Right cardiac atrium (tissue), 5 donors: ENCODE measurements at regions not wholly inside any gene's neighbourhood (a gene's known extent, or its start where the extent isn't known, plus 50 kb on each side); places are given as distances from the start of the nearest gene placed in this dataset.
A peak's percentile ranks its signal among the peaks of the same experiment; 100 is the strongest.

Experiments used
- ATAC-seq, 2 donors: fragments of 200-7000 bp; cut with Tn5 transposase; one replicate each; pipeline versions ENCODE4 v1.8.0 to v1.9.1; 2020; ENCODE audit warnings: moderate library complexity in 2 of 2, mild to moderate bottlenecking in 1 of 2
- DNase-seq, 3 donors: peaks; one replicate each; pipeline ENCODE4 v3.0.0-alpha.2; 2020
- H3K27ac ChIP-seq: one replicate; pipeline ENCODE4 v1.5.1; 2013; ENCODE audit warnings: mild to moderate bottlenecking, low read length, control low read depth, moderate library complexity
- H3K27me3 ChIP-seq: one replicate; pipeline ENCODE4 v1.6.1; 2013; ENCODE audit not compliant: control insufficient read depth, insufficient read depth
- H3K4me1 ChIP-seq: one replicate; pipeline ENCODE4 v1.6.1; 2013; ENCODE audit warnings: low read length; ENCODE audit not compliant: control insufficient read depth, insufficient read depth
- H3K4me3 ChIP-seq: one replicate; pipeline ENCODE4 v1.5.1; 2013; ENCODE audit warnings: low read length, control low read depth
- H3K9me3 ChIP-seq: one replicate; pipeline ENCODE4 v1.6.1; 2013; ENCODE audit warnings: low read length; ENCODE audit not compliant: control insufficient read depth
- WGBS: extraction: QIAGEN DNeasy Blood & Tissue Kit; methylation state at CpG from one replicate; pipeline ENCODE4 v1.1.7; 2013; 5-methylcytosine and 5-hydroxymethylcytosine counted together
- intact Hi-C, 4 donors: fragments of 100-400 bp; cut with DNase I; formaldehyde crosslinking; loops; one replicate each; pipeline versions ENCODE4 v1.11.0 to v1.14.0; 2022 to 2023
- donor health status: healthy with polysubstance abuse.
- donor health status: DM: no; HTN: yes; CAD: no.
- donor health status: DM: no; HTN: no; CAD: no.
- donor health status: DM: no; HTN: yes; CAD: no; lungs with severe emphysema.
- donor health status: DM: yes; HTN: yes; CAD: no.

DNA sequence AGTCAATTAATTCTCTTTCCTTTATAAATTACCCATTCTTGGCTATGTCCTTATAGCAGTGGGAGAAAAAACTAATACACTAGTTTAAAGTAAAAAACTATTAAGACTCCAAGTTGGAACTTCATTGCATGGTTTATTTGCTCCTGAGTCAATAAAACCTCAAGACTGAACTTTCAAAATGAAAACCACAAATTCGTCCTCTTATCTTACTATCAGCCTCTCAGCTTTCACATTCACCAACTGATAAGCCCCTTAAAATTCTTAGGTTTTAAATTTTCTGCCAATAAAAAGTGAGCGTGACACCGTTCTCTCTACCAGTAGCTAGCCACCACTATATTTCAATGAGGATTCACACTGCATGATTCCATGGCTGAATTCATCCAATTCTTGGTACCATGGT, 346.4 kb upstream of the NPSR1 start:
- no peaks in the 10 kb centered on the region for H3K27me3 ChIP-seq
- no peaks in the 10 kb centered on the region for H3K4me1 ChIP-seq
- DNase-seq (no peak), ATAC-seq (no peak)
- no peaks in the 10 kb centered on the region for H3K9me3 ChIP-seq
- intact Hi-C loops = no loop called here
- WGBS = 66% methylated on average over 3 of the region's 3 CpGs
- H3K4me3 ChIP-seq = no peak overlapping the region
- H3K27ac ChIP-seq = no peak overlapping the region

DNA sequence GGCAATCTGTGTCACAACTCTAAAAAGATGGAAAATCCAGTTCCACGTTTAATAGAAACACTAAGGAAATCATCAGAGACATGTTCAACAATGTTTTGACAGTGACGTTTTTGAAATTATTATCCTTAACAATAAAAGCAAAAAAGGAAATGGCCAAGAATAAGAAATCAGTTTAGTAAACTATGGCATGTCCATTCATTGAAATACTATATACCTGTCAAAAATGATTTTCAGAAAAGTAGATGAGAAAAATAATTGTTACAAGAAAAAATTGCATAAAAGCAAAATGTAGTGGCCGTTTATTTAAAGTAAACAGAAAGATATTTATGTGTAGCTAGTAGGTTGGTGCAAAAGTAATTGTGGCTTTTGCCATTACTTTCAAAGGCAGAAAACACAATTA, 345.4 kb upstream of the NPSR1 start:
- ATAC-seq = no peak
- Histone ChIP-seq H3K9me3 (no peaks in the 10 kb centered on the region), H3K27ac (no peak overlapping the region), H3K4me3 (no peak overlapping the region), H3K27me3 (no peaks in the 10 kb centered on the region), H3K4me1 (no peaks in the 10 kb centered on the region)
- 88% methylated on average over 3 of the region's 3 CpGs for WGBS
- no peak for DNase-seq
- intact Hi-C loops = no loop called here

DNA sequence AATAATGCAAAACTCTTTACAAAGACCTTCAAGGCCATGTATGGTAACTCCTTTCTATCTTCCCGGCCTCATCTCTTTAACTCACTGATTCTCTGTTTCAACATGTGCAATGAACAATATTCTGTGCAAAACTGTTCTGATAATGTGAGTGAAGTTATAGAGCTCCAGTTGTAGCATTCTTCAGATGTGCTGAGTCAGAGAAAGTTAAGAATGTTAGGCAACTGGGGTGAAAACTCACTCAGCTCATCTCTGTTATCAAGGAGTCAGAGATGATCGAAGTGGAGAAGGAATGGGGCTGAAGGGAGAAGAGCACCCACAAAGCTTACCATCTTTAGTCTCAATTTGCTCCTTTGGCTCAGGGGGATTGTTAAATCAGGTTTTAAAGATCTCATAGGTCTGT, 344.7 kb upstream of the NPSR1 start:
- H3K4me1 ChIP-seq = no peaks in the 10 kb centered on the region
- H3K27ac ChIP-seq = no peak overlapping the region
- DNase-seq (no peak), ATAC-seq (no peak)
- no peaks in the 10 kb centered on the region for H3K9me3 ChIP-seq
- H3K4me3 ChIP-seq = no peak overlapping the region
- no peaks in the 10 kb centered on the region for H3K27me3 ChIP-seq
- WGBS = 89% methylated on average over 2 of the region's 2 CpGs
- intact Hi-C loops = no loop called here

DNA sequence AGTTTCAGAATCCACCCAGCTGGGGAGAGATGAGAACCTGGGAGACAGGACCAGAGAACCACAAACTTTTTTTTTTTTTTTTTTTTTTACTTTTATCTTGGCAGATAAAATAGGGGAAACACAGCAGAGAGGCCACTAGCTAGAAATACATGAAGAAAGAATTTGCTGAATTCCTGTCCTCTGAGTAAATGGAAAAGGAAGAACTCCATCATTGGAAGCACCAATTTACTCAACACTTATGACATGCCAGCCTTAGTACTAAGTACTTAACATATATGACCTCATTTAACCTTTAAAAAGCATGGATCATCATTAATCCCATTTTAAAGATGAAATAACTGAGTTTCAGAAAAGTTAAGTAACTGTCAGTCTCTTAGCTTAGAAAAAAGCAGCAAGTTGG, 343.0 kb upstream of the NPSR1 start:
- no peaks in the 10 kb centered on the region for H3K27me3 ChIP-seq
- H3K4me3 ChIP-seq = no peak overlapping the region
- intact Hi-C loops = no loop called here

DNA sequence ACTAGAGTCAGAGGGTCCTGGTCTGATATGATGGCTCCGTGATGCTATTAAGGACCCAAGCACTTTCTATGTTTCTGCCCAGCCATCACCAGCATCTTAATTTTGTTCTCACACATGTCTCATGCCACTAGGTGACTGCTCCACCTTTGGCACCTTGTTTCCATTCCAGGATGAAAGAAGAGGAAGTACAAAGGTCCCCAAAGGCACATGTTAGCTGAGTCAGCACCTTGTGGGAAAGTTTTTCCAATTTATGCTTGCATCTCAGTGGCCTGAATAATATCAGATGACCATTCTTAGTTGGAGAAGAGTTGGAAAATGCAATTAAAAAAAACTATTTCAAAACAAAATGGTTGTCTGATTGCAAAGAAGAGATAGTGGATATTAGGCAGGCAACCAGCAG, 341.0 kb upstream of the NPSR1 start:
- intact Hi-C loops = no loop called here
- WGBS = 98% methylated on average over 1 of the region's 1 CpG
- no peak overlapping the region for H3K4me3 ChIP-seq
- no peaks in the 10 kb centered on the region for H3K4me1 ChIP-seq
- no peak overlapping the region for H3K27ac ChIP-seq
- H3K9me3 ChIP-seq = no peaks in the 10 kb centered on the region
- no peak for DNase-seq
- no peak for ATAC-seq
- H3K27me3 ChIP-seq = no peaks in the 10 kb centered on the region

More for the DNA sequence above, 343.0 kb upstream of the NPSR1 start:
- ATAC-seq = no peak
- no peak overlapping the region for H3K27ac ChIP-seq
- no peak for DNase-seq
- H3K9me3 ChIP-seq = no peaks in the 10 kb centered on the region
- H3K4me1 ChIP-seq = no peaks in the 10 kb centered on the region

DNA sequence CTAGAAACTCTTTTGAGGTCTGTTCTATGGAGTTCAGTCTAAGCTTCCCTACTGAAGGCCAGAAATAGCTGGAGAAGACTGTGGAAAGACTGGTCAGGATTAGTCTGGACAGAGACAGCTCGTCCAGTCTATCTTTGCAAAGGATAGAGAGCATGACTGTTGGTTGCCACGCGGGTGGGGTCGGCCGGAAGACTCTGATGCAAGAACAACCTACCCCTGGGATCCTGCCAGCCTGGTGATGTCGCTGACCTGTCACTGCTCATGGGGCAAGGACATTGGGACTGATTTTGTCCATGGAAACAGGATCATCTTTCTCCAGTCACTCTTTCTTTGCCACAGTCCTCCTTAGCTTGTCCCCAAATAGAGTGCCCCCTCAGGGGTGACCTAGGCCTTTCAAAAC, 337.6 kb upstream of the NPSR1 start:
- Histone ChIP-seq H3K4me3 (no peak overlapping the region), H3K9me3 (no peaks in the 10 kb centered on the region), H3K27ac (no peak overlapping the region), H3K4me1 (no peaks in the 10 kb centered on the region), H3K27me3 (no peaks in the 10 kb centered on the region)
- 82% methylated on average over 6 of the region's 6 CpGs for WGBS
- intact Hi-C loops = no loop called here
- peak in 2 of 3 donors; percentile 39 to 46 for DNase-seq
- no peak for ATAC-seq

DNA sequence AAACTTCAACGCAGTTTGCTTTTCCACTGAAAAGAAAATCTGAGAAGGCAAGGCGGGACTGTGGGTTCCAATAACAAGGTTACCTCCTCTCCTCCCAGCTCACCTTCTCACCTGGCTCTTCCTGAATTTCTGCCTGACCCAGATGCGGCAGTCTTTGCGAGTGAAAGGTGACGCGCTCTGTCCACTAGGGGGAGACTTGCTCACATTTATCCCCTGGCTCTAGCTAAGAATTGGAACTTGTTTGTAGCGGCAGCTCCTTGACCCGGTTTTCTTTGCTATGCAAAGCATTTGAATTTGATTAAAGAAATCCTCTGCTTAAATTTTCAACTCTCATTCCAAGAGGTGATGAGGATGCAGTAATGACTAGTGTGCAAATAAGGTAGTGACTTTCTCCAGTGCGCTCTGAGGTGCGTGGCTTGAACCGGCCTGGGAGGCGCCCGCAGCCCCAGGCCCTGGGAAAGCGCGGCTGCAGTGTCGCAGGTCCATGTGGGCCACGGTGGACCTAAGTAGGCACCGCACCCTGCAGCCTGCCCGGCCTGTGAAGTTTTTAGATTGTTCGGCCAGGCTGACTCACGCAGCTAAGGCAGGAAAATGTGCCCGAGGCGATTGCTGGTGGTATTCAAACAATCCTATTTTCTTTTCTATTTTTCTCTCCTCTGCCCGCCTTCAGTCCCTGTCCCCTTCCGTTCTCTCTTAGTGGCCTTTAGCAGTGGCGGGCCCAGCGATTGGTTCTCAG, 336.9 kb upstream of the NPSR1 start:
- no peaks in the 10 kb centered on the region for H3K9me3 ChIP-seq
- 19% methylated on average over 27 of the region's 27 CpGs for WGBS
- no peak overlapping the region for H3K27ac ChIP-seq
- intact Hi-C loops = no loop called here
- peak overlapping the region; percentile 47 for H3K4me3 ChIP-seq
- DNase-seq (peak; percentile 40 to 73 (median 55)), ATAC-seq (peak; percentile 84 to 86)
- H3K27me3 ChIP-seq = no peaks in the 10 kb centered on the region
- no peaks in the 10 kb centered on the region for H3K4me1 ChIP-seq

DNA sequence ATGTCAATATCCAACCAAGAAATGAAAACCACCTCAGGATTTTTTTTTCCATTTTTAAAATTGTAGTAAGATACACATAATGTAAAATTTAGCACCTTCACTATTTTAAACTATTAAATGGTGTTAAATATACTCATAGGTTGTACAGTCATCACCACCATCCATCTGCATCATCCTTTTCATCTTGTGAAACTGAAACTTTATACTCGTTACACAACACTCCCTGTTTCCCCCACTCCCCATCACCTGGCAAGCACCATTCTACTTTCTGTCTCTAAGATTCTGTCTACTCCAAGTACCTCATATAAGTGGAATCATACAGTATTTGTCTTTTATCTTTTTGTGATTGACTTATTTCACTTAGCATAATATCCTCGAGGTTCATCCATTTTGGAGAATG, 335.2 kb upstream of the NPSR1 start:
- Histone ChIP-seq H3K27me3 (no peaks in the 10 kb centered on the region), H3K27ac (no peak overlapping the region), H3K4me3 (no peak overlapping the region), H3K4me1 (no peaks in the 10 kb centered on the region), H3K9me3 (no peaks in the 10 kb centered on the region)
- 71% methylated on average over 2 of the region's 2 CpGs for WGBS
- DNase-seq (no peak), ATAC-seq (no peak)
- intact Hi-C loops = no loop called here

DNA sequence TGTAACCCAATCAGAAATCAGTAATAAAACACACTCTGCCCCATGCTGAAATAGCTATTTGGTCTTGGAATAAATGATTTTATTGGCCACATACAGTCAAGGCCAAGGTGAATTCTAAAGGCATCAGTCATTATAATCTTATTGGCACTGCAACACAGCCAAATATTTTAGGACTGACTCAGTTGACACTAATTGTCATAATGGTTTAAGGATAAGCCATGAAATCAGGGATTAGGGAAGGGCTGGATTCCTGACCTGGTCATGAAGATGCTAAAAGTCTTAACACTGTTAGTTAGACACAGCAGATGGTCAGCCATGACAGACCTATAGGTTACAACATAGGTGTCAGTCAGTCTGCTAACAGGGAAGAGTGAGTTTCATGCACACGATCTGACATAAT, 330.3 kb upstream of the NPSR1 start:
- ATAC-seq (no peak), DNase-seq (no peak)
- Histone ChIP-seq H3K4me1 (no peaks in the 10 kb centered on the region), H3K9me3 (no peaks in the 10 kb centered on the region), H3K27ac (no peak overlapping the region), H3K27me3 (no peaks in the 10 kb centered on the region), H3K4me3 (no peak overlapping the region)
- intact Hi-C loops = no loop called here
- 73% methylated on average over 1 of the region's 1 CpG for WGBS

DNA sequence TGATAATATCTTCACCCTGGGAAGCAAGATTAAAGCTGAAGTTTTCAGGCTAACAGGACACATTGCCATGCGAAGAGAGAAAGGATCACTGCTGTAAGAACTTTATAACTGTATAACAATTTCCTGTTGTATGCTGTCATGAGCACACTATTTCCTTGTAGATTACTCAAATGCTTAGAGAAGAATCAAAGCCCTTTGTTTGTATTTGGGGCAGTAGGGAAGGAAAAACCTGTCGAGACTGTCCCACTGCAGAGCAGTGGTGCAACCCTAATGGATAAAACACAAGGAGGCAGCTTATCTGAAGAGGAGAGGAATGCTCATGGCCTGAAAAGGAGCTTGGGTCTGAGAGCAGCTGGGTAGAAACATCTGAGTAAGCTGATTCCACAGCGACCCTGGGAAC, 327.7 kb upstream of the NPSR1 start:
- Histone ChIP-seq H3K27ac (no peak overlapping the region), H3K27me3 (no peaks in the 10 kb centered on the region), H3K4me1 (no peaks in the 10 kb centered on the region), H3K9me3 (no peaks in the 10 kb centered on the region), H3K4me3 (no peak overlapping the region)
- no peak for ATAC-seq
- DNase-seq = no peak
- 56% methylated on average over 3 of the region's 3 CpGs for WGBS
- intact Hi-C loops = no loop called here

DNA sequence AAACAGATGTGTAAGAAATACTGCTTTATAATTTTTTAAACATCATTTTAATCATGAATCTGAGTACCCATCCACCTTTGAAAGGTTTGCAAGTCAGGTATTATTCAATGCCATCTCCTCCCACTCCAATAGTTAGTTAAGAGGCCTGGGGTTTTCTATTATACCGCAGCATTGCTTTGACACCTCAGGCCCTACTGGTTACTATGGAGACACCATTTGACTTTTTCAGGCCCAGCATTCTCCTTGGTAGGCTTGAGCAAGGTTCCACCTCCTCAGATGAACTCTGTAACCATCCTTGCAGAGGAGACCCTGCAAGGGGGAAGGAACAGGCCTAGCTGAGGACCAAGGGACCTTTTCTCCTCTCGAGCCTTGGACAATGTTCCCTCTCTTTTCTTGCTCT, 326.9 kb upstream of the NPSR1 start:
- intact Hi-C loops = no loop called here
- no peaks in the 10 kb centered on the region for H3K4me1 ChIP-seq
- no peak overlapping the region for H3K27ac ChIP-seq
- no peak for ATAC-seq
- H3K9me3 ChIP-seq = no peaks in the 10 kb centered on the region
- no peak overlapping the region for H3K4me3 ChIP-seq
- H3K27me3 ChIP-seq = no peaks in the 10 kb centered on the region
- DNase-seq = no peak
- WGBS = 80% methylated on average over 2 of the region's 2 CpGs

DNA sequence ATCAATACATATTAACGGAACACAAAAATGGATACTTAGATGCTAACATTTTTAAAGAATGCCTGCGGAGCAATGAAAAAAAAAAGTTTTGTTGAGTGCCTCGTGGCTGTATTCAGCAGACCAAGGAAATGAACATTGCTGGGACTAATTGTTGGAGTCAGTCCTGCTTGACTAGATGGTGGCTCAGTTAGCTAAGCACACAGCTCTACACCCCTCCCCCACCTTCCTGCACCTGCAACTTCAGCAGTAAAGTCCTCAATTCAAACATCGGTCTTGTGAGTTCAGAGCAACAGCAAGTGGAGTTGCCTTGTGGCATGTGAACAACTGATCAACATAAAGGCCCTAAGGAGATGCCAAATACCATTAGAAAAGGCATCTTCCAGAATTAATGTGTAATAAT, 326.0 kb upstream of the NPSR1 start:
- H3K4me1 ChIP-seq = no peaks in the 10 kb centered on the region
- H3K27me3 ChIP-seq = no peaks in the 10 kb centered on the region
- 89% methylated on average over 4 of the region's 4 CpGs for WGBS
- DNase-seq (no peak), ATAC-seq (no peak)
- H3K4me3 ChIP-seq = no peak overlapping the region
- intact Hi-C loops = no loop called here
- no peaks in the 10 kb centered on the region for H3K9me3 ChIP-seq
- no peak overlapping the region for H3K27ac ChIP-seq
